MM.1S (cell line): ENCODE measurements at regions not wholly inside any gene's neighbourhood (a gene's known extent, or its start where the extent isn't known, plus 50 kb on each side); places are given as distances from the start of the nearest gene placed in this dataset.

ENCODE experiments used
- CTCF ChIP-seq: fragments of 300-600 bp; sonication (generic); IDR thresholded peaks from 2 replicates; pipeline ENCODE4 v1.5.1; 2016; ENCODE audit warnings: antibody characterized with exemption, low read length, mixed read lengths
- EZH2 ChIP-seq: fragments of 300-600 bp; sonication (generic); optimal IDR thresholded peaks from 2 replicates; pipeline ENCODE3; 2017; ENCODE audit warnings: low read depth, mild to moderate bottlenecking, antibody characterized with exemption, low read length, mixed read lengths

GRCh38 chr9:25733336-25733982, 55.2 kb upstream of the TUSC1 start:
- TF ChIP-seq CTCF (no peak), EZH2 (no peak)
